ENCODE measurements at regions not wholly inside any gene's neighbourhood (a gene's known extent, or its start where the extent isn't known, plus 50 kb on each side); places are given as distances from the start of the nearest gene placed in this dataset.

- H3K36me3 ChIP-seq: no peaks in the 10 kb centered on the region
- H3K4me1 ChIP-seq: no peaks in the 10 kb centered on the region
- no peak for DNase-seq (ENCODE audit: low spot score)
- no peak overlapping the region for H3K4me3 ChIP-seq
- TF ChIP-seq CTCF (IDR thresholded peaks at IDR 0.05): no peak
- H3K27me3 ChIP-seq: no peaks in the 10 kb centered on the region
- H3K9me3 ChIP-seq: no peaks in the 10 kb centered on the region
- no peak overlapping the region for H3K27ac ChIP-seq
These were observed 325.7 kb upstream of the WWC1 start for GRCh38 chr5:167965710-167966109.

- Histone ChIP-seq H3K9me3 (no peaks in the 10 kb centered on the region), H3K36me3 (no peaks in the 10 kb centered on the region), H3K4me1 (no peaks in the 10 kb centered on the region), H3K27ac (no peak overlapping the region), H3K4me3 (no peak overlapping the region), H3K27me3 (no peaks in the 10 kb centered on the region)
- no peak for DNase-seq (ENCODE audit: low spot score)
- TF ChIP-seq CTCF (IDR thresholded peaks at IDR 0.05): no peak
These were observed 324.5 kb upstream of the WWC1 start for GRCh38 chr5:167966979-167967378.

- H3K27ac ChIP-seq: no peak overlapping the region
- DNase-seq (ENCODE audit: low spot score): no peak
- no peaks in the 10 kb centered on the region for H3K9me3 ChIP-seq
- no peaks in the 10 kb centered on the region for H3K4me1 ChIP-seq
- H3K4me3 ChIP-seq: no peak overlapping the region
- no peaks in the 10 kb centered on the region for H3K27me3 ChIP-seq
- H3K36me3 ChIP-seq: no peaks in the 10 kb centered on the region
- TF ChIP-seq CTCF (IDR thresholded peaks at IDR 0.05): no peak
These were observed 323.8 kb upstream of the WWC1 start for GRCh38 chr5:167967494-167968177.

- Histone ChIP-seq H3K9me3 (no peaks in the 10 kb centered on the region), H3K4me1 (no peaks in the 10 kb centered on the region), H3K27ac (no peak overlapping the region), H3K27me3 (no peaks in the 10 kb centered on the region), H3K4me3 (no peak overlapping the region), H3K36me3 (no peaks in the 10 kb centered on the region)
- TF ChIP-seq CTCF (IDR thresholded peaks at IDR 0.05): no peak
- no peak for DNase-seq (ENCODE audit: low spot score)
These were observed 322.6 kb upstream of the WWC1 start for GRCh38 chr5:167968837-167969236.

GRCh38 chr5:167969998-167970397, 321.4 kb upstream of the WWC1 start:
- Histone ChIP-seq H3K27me3 (no peaks in the 10 kb centered on the region), H3K9me3 (no peaks in the 10 kb centered on the region), H3K27ac (no peak overlapping the region), H3K36me3 (no peaks in the 10 kb centered on the region), H3K4me1 (no peaks in the 10 kb centered on the region), H3K4me3 (no peak overlapping the region)
- TF ChIP-seq CTCF (IDR thresholded peaks at IDR 0.05): no peak
- no peak for DNase-seq (ENCODE audit: low spot score)

GRCh38 chr5:167971706-167972105, 319.7 kb upstream of the WWC1 start:
- no peak overlapping the region for H3K4me3 ChIP-seq
- no peak overlapping the region for H3K27ac ChIP-seq
- H3K36me3 ChIP-seq: no peaks in the 10 kb centered on the region
- H3K4me1 ChIP-seq: no peaks in the 10 kb centered on the region
- H3K9me3 ChIP-seq: no peaks in the 10 kb centered on the region
- DNase-seq (ENCODE audit: low spot score): no peak
- no peaks in the 10 kb centered on the region for H3K27me3 ChIP-seq
- TF ChIP-seq CTCF (IDR thresholded peaks at IDR 0.05): no peak
